WTC11 (cell line): ENCODE measurements at regions not wholly inside any gene's neighbourhood (a gene's known extent, or its start where the extent isn't known, plus 50 kb on each side); places are given as distances from the start of the nearest gene placed in this dataset.
"Not testable (repeated sequence)": the region's sequence is repeated elsewhere in the genome, so short reads cannot be mapped to it uniquely, and the experiment has no call there.

Source experiments
- ATF2 ChIP-seq: sonication (generic); formaldehyde crosslinking; IDR thresholded peaks from 2 replicates; pipeline ENCODE4 v1.8.1; 2022; ENCODE audit warnings: low read depth, missing genetic modification reagents, borderline replicate concordance
- CREM ChIP-seq: sonication (generic); formaldehyde crosslinking; IDR thresholded peaks from 2 replicates; pipeline ENCODE4 v1.8.1; 2022; ENCODE audit warnings: mild to moderate bottlenecking, missing genetic modification reagents, moderate library complexity
- CTCF ChIP-seq: fragments of 200-600 bp; IDR thresholded peaks from 2 replicates; pipeline ENCODE4 v1.8.0; 2022; ENCODE audit warnings: antibody characterized with exemption
- E2F4 ChIP-seq: sonication (generic); formaldehyde crosslinking; IDR thresholded peaks from 2 replicates; pipeline ENCODE4 v1.8.1; 2022; ENCODE audit warnings: low read depth, mild to moderate bottlenecking, moderate library complexity, missing genetic modification reagents, borderline replicate concordance
- FOXP4 ChIP-seq: sonication (generic); formaldehyde crosslinking; IDR thresholded peaks from 2 replicates; pipeline ENCODE4 v1.8.0; 2022; ENCODE audit warnings: mild to moderate bottlenecking, missing genetic modification reagents
- MAX ChIP-seq: sonication (generic); formaldehyde crosslinking; IDR thresholded peaks from 2 replicates; pipeline ENCODE4 v1.8.0; 2022; ENCODE audit warnings: mild to moderate bottlenecking, missing genetic modification reagents
- SMAD3 ChIP-seq: sonication (generic); formaldehyde crosslinking; IDR thresholded peaks from 2 replicates; pipeline ENCODE4 v1.8.0; 2022; ENCODE audit warnings: missing genetic modification reagents, mild to moderate bottlenecking, borderline replicate concordance
- SP1 ChIP-seq: sonication (generic); formaldehyde crosslinking; conservative IDR thresholded peaks from 2 replicates; pipeline ENCODE4 v1.8.1; 2022; ENCODE audit warnings: missing genetic modification reagents
- TP53 ChIP-seq: sonication (generic); formaldehyde crosslinking; IDR thresholded peaks from 2 replicates; pipeline ENCODE4 v1.8.1; 2023; ENCODE audit warnings: mild to moderate bottlenecking, missing genetic modification reagents
- ZNF232 ChIP-seq: sonication (generic); formaldehyde crosslinking; IDR thresholded peaks from 2 replicates; pipeline ENCODE4 v1.8.0; 2022; ENCODE audit warnings: mild to moderate bottlenecking, missing genetic modification reagents
- ZSCAN18 ChIP-seq: fragments of 250-450 bp; sonication (Bioruptor Pico); IDR thresholded peaks from 2 replicates; pipeline ENCODE4 v2.1.2; 2022; ENCODE audit warnings: mild to moderate bottlenecking, moderate library complexity

GRCh38 chr9:82883974-82884373 is 179.0 kb downstream of the RASEF start:
- TF ChIP-seq CTCF; E2F4; ZNF232 (CRISPR knock-in tag); SP1 (CRISPR knock-in tag); ZSCAN18 (CRISPR knock-in tag); MAX (CRISPR knock-in tag); CREM (CRISPR knock-in tag); FOXP4 (CRISPR knock-in tag); SMAD3; ATF2 (CRISPR knock-in tag); TP53 (CRISPR knock-in tag): not testable (repeated sequence)
